DMS53 treated with DMSO at 0.1 percent for 48 hours (cell line): ENCODE measurements at regions not wholly inside any gene's neighbourhood (a gene's known extent, or its start where the extent isn't known, plus 50 kb on each side); places are given as distances from the start of the nearest gene placed in this dataset.
"Not testable (repeated sequence)": the region's sequence is repeated elsewhere in the genome, so short reads cannot be mapped to it uniquely, and the experiment has no call there.

ENCODE experiments used
- DNase-seq: peaks from one replicate; lab custom pipeline; 2025; ENCODE audit not compliant: unreplicated experiment; lab: John Stamatoyannopoulos, UW

GRCh38 chr7:152543799-152544198, 108.0 kb upstream of the KMT2C start:
- no peak for DNase-seq

GRCh38 chr7:152541892-152542291, 106.1 kb upstream of the KMT2C start:
- DNase-seq: no peak

GRCh38 chr7:152539190-152539495, 103.3 kb upstream of the KMT2C start:
- DNase-seq: not testable (repeated sequence)

GRCh38 chr7:152538346-152539189, 102.8 kb upstream of the KMT2C start:
- DNase-seq: not testable (repeated sequence)

GRCh38 chr7:152537639-152538038, 101.8 kb upstream of the KMT2C start:
- DNase-seq: no peak

GRCh38 chr7:152528612-152529011, 92.8 kb upstream of the KMT2C start:
- no peak for DNase-seq

- no peak for DNase-seq
Observed at GRCh38 chr7:152527610-152528032, 91.8 kb upstream of the KMT2C start.

- DNase-seq: no peak
Observed at GRCh38 chr7:152523916-152524315, 88.1 kb upstream of the KMT2C start.

GRCh38 chr7:152522571-152523067, 86.8 kb upstream of the KMT2C start:
- peak; percentile 70 for DNase-seq

GRCh38 chr7:152521420-152522337, 85.9 kb upstream of the KMT2C start:
- no peak for DNase-seq

- no peak for DNase-seq
Observed at GRCh38 chr7:152520861-152521302, 85.1 kb upstream of the KMT2C start.

GRCh38 chr7:152519290-152519689, 83.5 kb upstream of the KMT2C start:
- no peak for DNase-seq

- DNase-seq: no peak
Observed at GRCh38 chr7:152516216-152516615, 80.4 kb upstream of the KMT2C start.

- DNase-seq: not testable (repeated sequence)
Observed at GRCh38 chr7:152515266-152515950, 79.6 kb upstream of the KMT2C start.

GRCh38 chr7:152514771-152515105, 78.9 kb upstream of the KMT2C start:
- no peak for DNase-seq

- DNase-seq: no peak
Observed at GRCh38 chr7:152513861-152514770, 78.3 kb upstream of the KMT2C start.

- peak; percentile 3 for DNase-seq
Observed at GRCh38 chr7:152512706-152513105, 76.9 kb upstream of the KMT2C start.

GRCh38 chr7:152511736-152512135, 75.9 kb upstream of the KMT2C start:
- DNase-seq: no peak

- DNase-seq: no peak
Observed at GRCh38 chr7:152508701-152509100, 72.9 kb upstream of the KMT2C start.

- DNase-seq: no peak
Observed at GRCh38 chr7:152505606-152506005, 69.8 kb upstream of the KMT2C start.
